Activated T-helper 17 cell treated with anti-CD3 and anti-CD28 coated beads, Interleukin-2, amount 50 U/mL, for 72 hours (primary cell): ENCODE measurements at regions not wholly inside any gene's neighbourhood (a gene's known extent, or its start where the extent isn't known, plus 50 kb on each side); places are given as distances from the start of the nearest gene placed in this dataset.

ENCODE experiments used
- ATAC-seq: fragments of 150-1000 bp; cut with Tn5 transposase; replicated peaks from 2 replicates; pipeline ENCODE4 v1.10.0; 2021; ENCODE audit warnings: mild to moderate bottlenecking, moderate library complexity
- H3K27ac Mint-ChIP-seq: one replicate; pipeline ENCODE4 v1.8.0; 2022; ENCODE audit warnings: mixed read lengths
- H3K27me3 Mint-ChIP-seq: one replicate; pipeline ENCODE4 v1.8.0; 2022; ENCODE audit warnings: mixed read lengths
- H3K36me3 Mint-ChIP-seq: one replicate; pipeline ENCODE4 v1.8.0; 2022; ENCODE audit warnings: low read depth, mild to moderate bottlenecking, mixed read lengths
- H3K4me1 Mint-ChIP-seq: one replicate; pipeline ENCODE4 v1.8.0; 2022; ENCODE audit warnings: mixed read lengths
- H3K4me3 Mint-ChIP-seq: one replicate; pipeline ENCODE4 v1.8.0; 2022; ENCODE audit warnings: mild to moderate bottlenecking, mixed read lengths
- H3K9me3 Mint-ChIP-seq: one replicate; pipeline ENCODE4 v1.8.0; 2022; ENCODE audit warnings: mixed read lengths

DNA sequence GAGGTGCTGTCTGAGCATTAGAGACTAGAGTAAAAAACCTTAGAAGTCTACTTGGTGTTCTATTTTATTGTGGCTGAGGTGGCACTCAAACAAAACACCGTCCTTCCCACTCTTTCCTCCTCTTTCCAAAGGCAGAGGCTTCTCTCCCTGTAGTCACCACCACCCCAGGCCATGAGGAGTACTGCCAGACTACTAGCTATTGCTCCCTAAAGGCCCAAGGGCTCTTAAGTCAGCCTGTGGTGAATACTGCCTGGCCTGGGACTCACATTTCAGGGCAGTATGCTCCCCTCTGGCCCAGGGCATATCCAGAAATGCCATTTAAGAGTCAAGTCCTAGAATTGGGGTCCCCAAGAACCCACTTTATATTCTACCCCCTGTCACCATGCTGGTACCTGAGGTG is 309.7 kb upstream of the IMPG1 start:
- Mint-ChIP-seq H3K9me3 (peaks cover 16% of the 10 kb centered on the region), H3K4me1 (no peaks in the 10 kb centered on the region), H3K27ac (no peak overlapping the region), H3K27me3 (no peaks in the 10 kb centered on the region), H3K36me3 (no peaks in the 10 kb centered on the region), H3K4me3 (no peak overlapping the region)
- ATAC-seq, result no peak

DNA sequence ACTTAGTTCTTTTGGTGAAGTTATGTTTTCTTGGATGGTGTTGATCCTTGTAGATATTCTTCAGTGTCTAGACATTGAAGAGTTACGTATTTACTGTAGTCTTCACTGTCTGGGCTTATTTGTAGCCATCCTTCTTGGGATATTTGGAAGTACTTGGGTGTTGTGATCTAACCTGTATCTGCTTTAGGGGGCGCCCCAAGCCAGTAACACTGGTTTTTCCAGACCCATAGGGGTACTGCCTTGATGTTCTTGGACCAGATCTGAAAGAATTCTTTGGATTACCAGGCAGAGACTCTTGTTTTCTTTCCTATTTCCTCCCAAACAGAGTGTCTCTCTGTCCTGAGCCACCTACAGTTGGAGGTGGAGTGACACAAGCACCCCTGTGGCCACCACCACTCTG is 309.1 kb upstream of the IMPG1 start:
- Mint-ChIP-seq H3K4me1 (no peaks in the 10 kb centered on the region), H3K9me3 (peaks cover 18% of the 10 kb centered on the region), H3K36me3 (no peaks in the 10 kb centered on the region), H3K27ac (no peak overlapping the region), H3K27me3 (no peaks in the 10 kb centered on the region), H3K4me3 (no peak overlapping the region)
- no peak for ATAC-seq

DNA sequence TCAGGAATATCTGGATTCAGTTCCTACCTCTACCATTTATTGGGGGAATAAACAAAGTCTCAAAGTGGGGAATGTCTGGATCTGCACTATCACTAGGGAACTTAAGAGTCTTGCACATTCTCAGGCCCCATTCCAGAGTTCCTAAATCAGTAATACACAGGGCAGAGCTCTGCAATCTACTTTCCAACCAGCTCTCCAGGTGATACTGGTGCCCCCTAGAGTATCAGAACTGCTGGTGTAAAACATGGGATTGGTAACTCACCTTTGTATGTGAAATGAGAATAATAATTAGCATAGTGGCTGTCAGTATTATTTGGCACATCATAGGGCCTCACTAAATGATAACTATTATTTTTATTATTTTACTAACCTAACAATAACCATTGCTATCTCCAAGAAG is 278.8 kb upstream of the IMPG1 start:
- Mint-ChIP-seq H3K27me3 (no peaks in the 10 kb centered on the region), H3K9me3 (peaks cover 8% of the 10 kb centered on the region), H3K4me1 (no peaks in the 10 kb centered on the region), H3K27ac (no peak overlapping the region), H3K4me3 (no peak overlapping the region), H3K36me3 (no peaks in the 10 kb centered on the region)
- no peak for ATAC-seq

DNA sequence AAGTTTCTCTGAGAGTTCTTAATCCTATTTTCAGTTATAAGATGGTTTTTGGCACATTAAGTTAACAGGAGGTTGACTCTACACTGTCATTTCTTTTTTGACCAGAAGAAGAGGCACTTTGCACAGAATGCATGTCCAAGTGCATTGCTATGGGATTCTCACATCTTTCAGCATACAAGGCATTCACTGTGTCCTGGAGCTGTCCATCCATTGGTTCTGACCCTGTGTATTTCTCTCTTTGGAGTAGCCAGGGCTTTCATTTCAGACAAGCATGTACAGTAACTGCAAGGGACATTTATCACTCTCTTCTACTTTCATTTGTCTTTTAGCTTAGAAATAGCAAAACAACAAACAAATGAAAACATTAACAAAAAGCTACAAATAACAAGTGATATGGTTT is 275.1 kb upstream of the IMPG1 start:
- Mint-ChIP-seq H3K27me3 (no peaks in the 10 kb centered on the region), H3K27ac (no peak overlapping the region), H3K4me1 (no peaks in the 10 kb centered on the region), H3K4me3 (no peak overlapping the region), H3K9me3 (peaks cover 10% of the 10 kb centered on the region), H3K36me3 (no peaks in the 10 kb centered on the region)
- no peak for ATAC-seq

DNA sequence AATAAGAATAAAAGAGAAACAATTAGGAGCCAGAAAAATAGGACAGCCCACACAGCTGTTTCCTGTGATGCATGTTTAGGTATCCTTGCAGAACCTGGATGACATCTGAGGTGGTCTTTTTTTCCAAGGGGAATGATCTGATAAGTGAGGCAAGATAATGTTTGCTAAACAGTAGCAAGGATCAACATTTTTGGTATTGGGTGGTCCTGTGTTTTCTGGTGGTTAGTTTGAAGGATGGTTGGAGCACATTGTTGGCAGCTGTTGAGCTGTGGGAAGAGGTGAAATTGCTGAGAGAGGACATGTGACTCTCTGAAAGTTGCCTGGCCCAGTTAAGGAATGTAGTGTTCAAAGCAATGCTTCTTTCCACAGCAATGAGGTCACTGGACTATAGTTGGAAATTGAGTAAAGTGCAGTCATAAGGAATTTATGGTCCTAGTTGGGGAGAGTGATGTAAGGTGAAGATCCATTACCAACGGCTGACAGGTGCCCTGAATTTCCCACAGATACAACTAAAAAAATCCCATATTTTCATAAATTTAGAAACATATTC is 270.2 kb upstream of the IMPG1 start:
- ATAC-seq, result no peak
- no peak overlapping the region for H3K4me3 Mint-ChIP-seq
- H3K27ac Mint-ChIP-seq, result no peak overlapping the region
- H3K36me3 Mint-ChIP-seq, result no peaks in the 10 kb centered on the region
- no peaks in the 10 kb centered on the region for H3K27me3 Mint-ChIP-seq
- H3K9me3 Mint-ChIP-seq, result peaks cover 14% of the 10 kb centered on the region
- H3K4me1 Mint-ChIP-seq, result no peaks in the 10 kb centered on the region

DNA sequence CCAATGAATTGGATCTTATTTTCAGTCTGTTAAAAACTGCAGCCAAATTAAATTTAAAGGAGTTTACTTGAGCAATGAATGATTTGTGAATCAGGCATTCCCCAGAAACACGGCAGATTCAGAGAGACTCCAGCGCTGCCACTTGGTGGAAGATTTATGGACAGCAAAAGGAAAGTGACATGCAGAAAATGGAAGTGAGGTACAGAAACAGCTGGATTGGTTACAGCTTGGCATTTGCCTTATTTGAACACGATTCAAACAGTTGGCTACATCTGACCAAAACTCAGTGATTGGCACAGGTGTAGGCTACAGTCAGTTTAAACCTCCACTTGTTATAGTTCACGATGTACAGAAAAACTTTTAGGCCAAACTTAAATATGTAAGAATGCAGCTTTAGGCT is 257.6 kb upstream of the IMPG1 start:
- Mint-ChIP-seq H3K4me3 (no peak overlapping the region), H3K27me3 (no peaks in the 10 kb centered on the region), H3K36me3 (no peaks in the 10 kb centered on the region), H3K9me3 (peaks cover 10% of the 10 kb centered on the region), H3K27ac (no peak overlapping the region), H3K4me1 (no peaks in the 10 kb centered on the region)
- ATAC-seq, result no peak

DNA sequence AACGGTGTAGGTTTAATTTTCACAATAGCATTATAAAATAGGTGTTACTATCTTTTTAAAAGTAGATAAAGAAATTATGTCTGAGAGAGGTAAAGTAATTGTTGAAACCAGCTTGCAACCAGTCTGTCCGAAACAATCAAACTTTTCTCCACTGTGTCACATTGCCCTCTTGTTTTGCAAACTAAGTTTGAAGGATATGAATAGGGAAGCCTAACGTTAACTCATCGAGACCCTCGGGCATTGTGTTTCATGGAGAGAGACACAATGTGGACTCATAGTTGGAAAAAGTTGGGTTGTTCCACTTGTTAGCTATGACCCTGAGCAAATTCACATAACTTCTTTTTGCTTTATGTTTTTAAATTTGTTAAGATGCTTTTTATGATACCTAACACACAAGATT is 254.4 kb upstream of the IMPG1 start:
- no peak overlapping the region for H3K27ac Mint-ChIP-seq
- peaks cover 7% of the 10 kb centered on the region for H3K9me3 Mint-ChIP-seq
- H3K27me3 Mint-ChIP-seq, result no peaks in the 10 kb centered on the region
- H3K4me3 Mint-ChIP-seq, result no peak overlapping the region
- no peak for ATAC-seq
- no peaks in the 10 kb centered on the region for H3K4me1 Mint-ChIP-seq
- no peaks in the 10 kb centered on the region for H3K36me3 Mint-ChIP-seq
